Ishikawa (cell line): ENCODE measurements at regions not wholly inside any gene's neighbourhood (a gene's known extent, or its start where the extent isn't known, plus 50 kb on each side); places are given as distances from the start of the nearest gene placed in this dataset.

ENCODE experiments used
- CEBPB ChIP-seq: IDR thresholded peaks from 2 replicates; pipeline ENCODE4 v1.6.1; 2012
- CREB1 ChIP-seq: IDR thresholded peaks from 2 replicates; pipeline ENCODE4 v1.6.1; 2012; ENCODE audit warnings: low read depth
- EGR1 ChIP-seq: IDR thresholded peaks from 2 replicates; pipeline ENCODE4 v1.6.1; 2012
- REST ChIP-seq: IDR thresholded peaks from 2 replicates; pipeline ENCODE4 v1.6.1; 2012; ENCODE audit warnings: low read depth, mild to moderate bottlenecking
- TAF1 ChIP-seq: IDR thresholded peaks from 2 replicates; pipeline ENCODE4 v1.6.1; 2012; ENCODE audit warnings: low read depth, mild to moderate bottlenecking
- TEAD4 ChIP-seq: IDR thresholded peaks from 2 replicates; pipeline ENCODE4 v1.6.1; 2012
- YY1 ChIP-seq: IDR thresholded peaks from 2 replicates; pipeline ENCODE4 v1.6.1; 2012; ENCODE audit warnings: low read depth

GRCh38 chr4:165700855-165701254 lies 172.2 kb upstream of the TLL1 start:
- TF ChIP-seq TAF1 (no peak), REST (no peak), CEBPB (no peak), YY1 (no peak), TEAD4 (no peak), EGR1 (no peak), CREB1 (no peak)
